ENCODE measurements at regions not wholly inside any gene's neighbourhood (a gene's known extent, or its start where the extent isn't known, plus 50 kb on each side); places are given as distances from the start of the nearest gene placed in this dataset.

DNA sequence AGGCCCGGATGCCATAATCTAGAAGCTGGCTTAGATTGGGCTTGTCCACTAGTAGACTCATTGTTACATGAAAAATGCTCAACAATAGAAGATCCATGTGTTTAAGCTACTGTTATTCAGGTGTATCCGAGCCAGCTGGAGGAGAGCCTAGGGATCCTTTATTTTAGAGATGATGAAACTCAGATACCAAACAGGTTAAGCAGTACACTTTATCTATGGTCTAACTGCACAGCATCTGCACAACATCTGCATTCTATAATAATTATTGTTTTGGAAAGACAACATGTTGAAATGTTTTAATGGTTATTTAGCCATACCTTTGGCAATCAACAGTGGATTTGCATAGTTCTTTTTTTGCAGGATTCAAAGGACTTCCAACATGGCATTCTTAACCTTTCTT, 134.1 kb downstream of the RFPL4B start:
- no peaks in the 10 kb centered on the region for H3K36me3 ChIP-seq (replicated peaks)
- H3K27me3 ChIP-seq (replicated peaks), result no peaks in the 10 kb centered on the region
- H3K4me3 ChIP-seq (ENCODE audit: low read depth, low read length), result no peak overlapping the region
- TF ChIP-seq, protein P1, sequence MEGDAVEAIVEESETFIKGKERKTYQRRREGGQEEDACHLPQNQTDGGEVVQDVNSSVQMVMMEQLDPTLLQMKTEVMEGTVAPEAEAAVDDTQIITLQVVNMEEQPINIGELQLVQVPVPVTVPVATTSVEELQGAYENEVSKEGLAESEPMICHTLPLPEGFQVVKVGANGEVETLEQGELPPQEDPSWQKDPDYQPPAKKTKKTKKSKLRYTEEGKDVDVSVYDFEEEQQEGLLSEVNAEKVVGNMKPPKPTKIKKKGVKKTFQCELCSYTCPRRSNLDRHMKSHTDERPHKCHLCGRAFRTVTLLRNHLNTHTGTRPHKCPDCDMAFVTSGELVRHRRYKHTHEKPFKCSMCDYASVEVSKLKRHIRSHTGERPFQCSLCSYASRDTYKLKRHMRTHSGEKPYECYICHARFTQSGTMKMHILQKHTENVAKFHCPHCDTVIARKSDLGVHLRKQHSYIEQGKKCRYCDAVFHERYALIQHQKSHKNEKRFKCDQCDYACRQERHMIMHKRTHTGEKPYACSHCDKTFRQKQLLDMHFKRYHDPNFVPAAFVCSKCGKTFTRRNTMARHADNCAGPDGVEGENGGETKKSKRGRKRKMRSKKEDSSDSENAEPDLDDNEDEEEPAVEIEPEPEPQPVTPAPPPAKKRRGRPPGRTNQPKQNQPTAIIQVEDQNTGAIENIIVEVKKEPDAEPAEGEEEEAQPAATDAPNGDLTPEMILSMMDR (IDR thresholded peaks at IDR 0.05; ENCODE audit: low read depth, low read length, missing control alignments), result no peak
- in situ Hi-C loops (cut with HindIII; ENCODE audit: low pct_ligation_motif_present, low sequenced_read_pairs), result no loop called here
- DNase-seq, result no peak
- no peak overlapping the region for H3K27ac ChIP-seq

DNA sequence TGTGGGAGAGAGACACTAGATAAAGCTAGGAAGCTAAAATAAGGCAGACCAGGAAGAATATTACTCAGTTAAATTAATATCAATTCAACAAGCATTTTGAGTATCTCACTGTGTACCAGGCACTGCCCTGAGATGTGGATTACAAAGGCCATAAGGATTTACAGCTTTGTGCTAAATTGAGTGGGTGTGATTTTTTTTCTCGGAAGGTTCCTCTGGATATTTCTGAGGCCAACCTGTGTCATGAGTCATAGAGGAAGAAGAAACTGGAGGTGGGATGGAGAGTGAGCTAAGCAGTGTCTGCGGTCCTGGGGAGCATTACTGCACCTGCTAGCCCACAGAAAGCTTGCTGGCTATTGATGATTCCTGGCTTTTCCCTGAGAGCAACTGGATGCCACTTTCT, 135.2 kb downstream of the RFPL4B start:
- H3K27me3 ChIP-seq (replicated peaks), result no peaks in the 10 kb centered on the region
- H3K36me3 ChIP-seq (replicated peaks), result no peaks in the 10 kb centered on the region
- TF ChIP-seq, protein P1 (IDR thresholded peaks at IDR 0.05; ENCODE audit: low read depth, low read length, missing control alignments), result no peak
- in situ Hi-C loops (cut with HindIII; ENCODE audit: low pct_ligation_motif_present, low sequenced_read_pairs), result no loop called here
- no peak overlapping the region for H3K27ac ChIP-seq
- H3K4me3 ChIP-seq (ENCODE audit: low read depth, low read length), result no peak overlapping the region
- DNase-seq, result no peak

GRCh38 chr6:112485120-112485826, 138.1 kb downstream of the RFPL4B start:
- in situ Hi-C loops (cut with HindIII; ENCODE audit: low pct_ligation_motif_present, low sequenced_read_pairs), result no loop called here
- H3K36me3 ChIP-seq (replicated peaks), result no peaks in the 10 kb centered on the region
- TF ChIP-seq, protein P1 (IDR thresholded peaks at IDR 0.05; ENCODE audit: low read depth, low read length, missing control alignments), result no peak

DNA sequence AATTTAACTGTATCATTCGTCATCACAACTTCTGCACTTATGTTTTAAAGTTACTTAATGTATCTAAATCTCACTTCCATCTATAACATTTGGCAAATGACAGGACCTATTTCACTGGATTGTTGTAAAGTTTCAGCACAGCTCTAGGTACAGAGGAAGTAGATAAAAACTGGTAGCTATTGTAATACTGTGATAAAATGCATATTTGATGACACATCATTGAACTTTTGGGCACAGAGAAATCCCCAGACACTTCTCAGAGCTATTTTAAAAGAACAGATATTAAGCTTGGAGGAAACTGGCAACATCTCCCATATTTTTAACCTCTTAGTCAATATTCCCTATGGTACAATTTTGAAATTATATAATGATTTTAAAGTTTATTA, 138.7 kb downstream of the RFPL4B start:
- no peaks in the 10 kb centered on the region for H3K36me3 ChIP-seq (replicated peaks)
- no peaks in the 10 kb centered on the region for H3K27me3 ChIP-seq (replicated peaks)
- peak; percentile 26 for DNase-seq
- in situ Hi-C loops (cut with HindIII; ENCODE audit: low pct_ligation_motif_present, low sequenced_read_pairs), result no loop called here
- TF ChIP-seq, protein P1 (IDR thresholded peaks at IDR 0.05; ENCODE audit: low read depth, low read length, missing control alignments), result no peak
- H3K4me3 ChIP-seq (ENCODE audit: low read depth, low read length), result no peak overlapping the region
- H3K27ac ChIP-seq, result no peak overlapping the region

More at GRCh38 chr6:112485120-112485826, 138.1 kb downstream of the RFPL4B start:
- H3K27ac ChIP-seq, result no peak overlapping the region
- no peak overlapping the region for H3K4me3 ChIP-seq (ENCODE audit: low read depth, low read length)
- H3K27me3 ChIP-seq (replicated peaks), result no peaks in the 10 kb centered on the region
- no peak for DNase-seq

DNA sequence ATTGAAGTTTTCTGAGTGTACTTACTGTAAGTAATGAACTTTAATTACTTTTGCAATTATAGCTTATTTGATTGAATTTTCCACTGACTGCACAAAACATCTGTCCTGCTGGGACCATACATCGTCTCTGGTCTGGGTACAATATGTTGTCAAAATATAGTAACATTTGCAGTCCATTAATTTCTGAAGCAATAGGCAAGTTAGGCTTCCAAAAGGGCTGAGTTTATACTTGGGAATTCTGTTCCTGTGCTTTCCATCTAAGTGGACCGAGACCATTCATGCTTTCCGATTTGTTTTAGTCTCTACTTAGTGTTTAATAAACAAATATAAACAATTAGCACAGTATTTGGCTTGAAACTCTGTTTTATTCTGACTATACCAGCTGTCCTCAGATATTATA, 139.3 kb downstream of the RFPL4B start:
- Histone ChIP-seq H3K36me3 (replicated peaks) (no peaks in the 10 kb centered on the region), H3K27ac (no peak overlapping the region), H3K4me3 (ENCODE audit: low read depth, low read length) (no peak overlapping the region), H3K27me3 (replicated peaks) (no peaks in the 10 kb centered on the region)
- in situ Hi-C loops (cut with HindIII; ENCODE audit: low pct_ligation_motif_present, low sequenced_read_pairs), result no loop called here
- TF ChIP-seq, protein P1 (IDR thresholded peaks at IDR 0.05; ENCODE audit: low read depth, low read length, missing control alignments), result no peak
- no peak for DNase-seq

- H3K4me3 ChIP-seq (ENCODE audit: low read depth, low read length), result no peak overlapping the region
Observed at GRCh38 chr6:112488238-112488637, 141.1 kb downstream of the RFPL4B start.

More at GRCh38 chr6:112488238-112488637, 141.1 kb downstream of the RFPL4B start:
- Histone ChIP-seq H3K27me3 (replicated peaks) (no peaks in the 10 kb centered on the region), H3K36me3 (replicated peaks) (no peaks in the 10 kb centered on the region), H3K27ac (no peak overlapping the region)
- in situ Hi-C loops (cut with HindIII; ENCODE audit: low pct_ligation_motif_present, low sequenced_read_pairs), result no loop called here
- DNase-seq, result no peak
- TF ChIP-seq, protein P1 (IDR thresholded peaks at IDR 0.05; ENCODE audit: low read depth, low read length, missing control alignments), result no peak
